Stimulated activated CD8-positive, alpha-beta memory T cell treated with anti-CD3 and anti-CD28 coated beads, Interleukin-12 subunit alpha, Interleukin-12 subunit beta, amount 100 ng/mL, for 4 hours (primary cell): ENCODE measurements at regions not wholly inside any gene's neighbourhood (a gene's known extent, or its start where the extent isn't known, plus 50 kb on each side); places are given as distances from the start of the nearest gene placed in this dataset.
"Not testable (repeated sequence)": the region's sequence is repeated elsewhere in the genome, so short reads cannot be mapped to it uniquely, and the experiment has no call there.

Source experiments
- DNase-seq: peaks from one replicate; pipeline ENCODE4 v3.0.0-alpha.2; 2020; ENCODE audit warnings: low read depth

- no peak for DNase-seq
Measured at GRCh38 chr3:102909904-102910303, 475.1 kb downstream of the ZPLD1 start.

GRCh38 chr3:102916532-102916931 is 481.7 kb downstream of the ZPLD1 start:
- DNase-seq = no peak

GRCh38 chr3:102926618-102927017 is 491.8 kb downstream of the ZPLD1 start:
- no peak for DNase-seq

GRCh38 chr3:102933377-102933776 is 498.6 kb downstream of the ZPLD1 start:
- DNase-seq = no peak

- DNase-seq = no peak
Measured at GRCh38 chr3:102936511-102937045, 501.8 kb downstream of the ZPLD1 start.

DNA sequence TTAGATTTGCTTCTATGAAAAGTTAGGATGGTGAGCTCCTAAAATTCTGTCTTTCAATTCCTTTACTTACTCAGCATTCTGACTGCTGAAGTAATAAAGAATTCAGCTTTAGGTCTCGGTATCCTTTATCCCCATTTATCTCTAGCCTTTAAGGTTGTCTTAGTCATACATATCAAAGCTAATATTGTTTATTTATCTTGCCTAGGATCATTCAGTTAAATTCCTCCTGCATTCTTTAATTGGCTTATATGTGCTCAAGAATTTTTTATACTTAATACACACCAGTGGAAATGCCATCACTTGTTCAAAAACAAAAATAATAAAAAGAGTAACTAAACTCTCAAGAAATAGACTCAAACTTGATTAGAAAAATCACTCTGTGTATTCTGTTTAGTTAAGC is 507.0 kb downstream of the ZPLD1 start:
- DNase-seq = no peak

GRCh38 chr3:102946445-102946844 is 511.6 kb downstream of the ZPLD1 start:
- DNase-seq = not testable (repeated sequence)

GRCh38 chr3:102972350-102972749 is 537.5 kb downstream of the ZPLD1 start:
- DNase-seq = no peak

DNA sequence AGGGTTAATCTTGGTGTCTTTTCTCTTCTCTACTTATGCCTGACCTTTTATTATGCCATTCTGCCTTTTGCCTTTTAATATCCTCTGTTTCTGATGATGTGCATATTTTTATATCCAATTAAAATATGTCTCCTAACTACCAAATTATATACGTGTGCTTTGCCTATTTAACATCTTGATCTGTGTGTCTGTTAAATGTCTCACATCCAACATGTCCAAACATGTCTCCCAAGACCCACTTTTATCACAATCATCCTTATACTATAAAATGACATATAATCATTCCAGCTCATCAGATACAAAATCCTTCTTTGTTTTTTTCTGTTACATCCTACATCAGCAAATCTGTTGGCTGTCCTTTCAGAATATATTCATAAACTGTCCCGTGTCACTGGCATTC is 539.5 kb downstream of the ZPLD1 start:
- DNase-seq = no peak

DNA sequence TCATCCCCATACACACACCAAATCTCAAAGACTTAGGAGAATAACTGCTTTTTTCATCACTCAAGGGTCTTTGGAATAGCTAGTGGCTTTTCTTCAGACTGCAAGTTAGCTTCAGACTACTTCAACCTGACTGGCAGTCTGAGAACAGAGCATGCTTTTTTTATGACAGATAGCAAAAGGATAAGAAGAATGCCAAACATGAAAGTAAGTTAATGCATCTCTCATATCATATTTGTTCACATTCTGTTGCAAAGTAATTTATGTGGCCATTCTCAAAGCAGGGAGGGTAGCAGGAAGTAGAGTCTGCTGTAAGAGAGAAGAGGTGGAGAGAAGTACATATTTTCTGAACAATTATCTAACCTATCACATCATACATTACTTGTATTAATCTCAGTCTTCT is 544.4 kb downstream of the ZPLD1 start:
- no peak for DNase-seq

DNA sequence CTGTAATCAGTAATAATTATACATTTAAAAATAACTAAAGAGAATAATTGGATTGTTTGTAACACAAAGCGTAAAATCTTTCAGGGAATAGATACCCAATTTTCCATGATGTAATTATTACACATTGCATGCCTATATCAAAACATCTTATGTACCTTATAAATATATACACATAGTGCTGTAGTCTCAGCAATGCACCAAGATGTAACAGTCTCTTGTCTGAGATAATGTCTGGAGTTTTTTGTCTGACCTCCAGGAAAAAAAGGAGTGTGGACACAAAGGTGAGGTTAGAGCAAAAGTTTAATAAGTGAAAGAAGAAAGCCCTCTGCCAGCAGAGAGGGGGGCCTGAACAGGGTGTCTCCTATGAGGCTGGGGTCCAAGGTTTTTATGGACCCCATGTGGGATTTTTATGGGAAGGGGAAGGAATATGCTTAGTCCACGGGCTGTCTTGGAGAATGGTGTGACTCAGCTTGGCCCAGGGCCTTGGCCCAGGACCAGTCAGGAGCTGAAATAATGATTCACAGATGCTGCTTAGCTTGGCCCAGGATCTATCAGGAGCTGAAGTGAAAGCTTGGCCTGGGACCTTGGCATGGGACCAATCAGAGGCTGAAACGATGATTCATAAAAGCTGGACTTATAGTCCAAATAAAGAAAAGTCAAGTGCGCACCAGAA is 545.0 kb downstream of the ZPLD1 start:
- DNase-seq = no peak

DNA sequence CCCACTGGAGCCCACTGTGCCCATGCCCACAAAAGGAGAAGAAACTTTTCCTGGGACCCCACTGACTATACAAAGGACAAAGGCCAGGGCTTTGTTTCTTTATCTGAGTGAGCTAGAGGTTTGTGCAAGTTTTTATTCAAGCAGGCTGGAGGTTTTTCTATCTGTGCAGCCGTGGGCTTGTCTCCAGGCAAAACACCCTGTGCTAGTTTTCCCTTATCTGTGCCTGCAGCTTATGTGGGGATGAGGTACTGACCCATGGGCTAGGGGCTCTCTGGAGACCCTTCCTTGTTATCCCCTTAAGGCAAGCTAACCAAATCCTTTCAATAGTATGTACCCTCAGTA is 545.5 kb downstream of the ZPLD1 start:
- DNase-seq = no peak

- DNase-seq = no peak
Measured at GRCh38 chr3:103002425-103003176, 567.8 kb downstream of the ZPLD1 start.

- no peak for DNase-seq
Measured at GRCh38 chr3:103006526-103007183, 571.8 kb downstream of the ZPLD1 start.

- no peak for DNase-seq
Measured at GRCh38 chr3:103009609-103010008, 574.8 kb downstream of the ZPLD1 start.

DNA sequence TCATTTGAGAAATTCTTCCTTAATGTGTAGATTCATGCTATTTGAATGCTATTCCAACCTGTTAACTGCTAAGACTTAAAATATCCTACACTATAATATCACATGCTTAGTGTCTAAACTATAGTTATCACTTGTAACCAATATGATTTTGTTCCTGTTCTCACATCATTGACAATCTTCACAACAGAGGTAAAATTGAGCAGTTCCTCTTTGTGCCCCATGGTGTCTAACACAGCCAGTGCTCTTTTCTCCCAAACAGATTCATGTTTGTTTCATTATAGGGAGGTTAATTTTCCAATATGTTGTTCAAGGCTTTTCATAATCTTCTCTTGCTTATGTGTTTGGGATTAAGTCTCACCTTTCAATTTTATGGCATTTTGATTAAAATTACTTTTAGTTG is 591.1 kb downstream of the ZPLD1 start:
- DNase-seq = no peak

GRCh38 chr3:103033841-103034240 is 599.0 kb downstream of the ZPLD1 start:
- no peak for DNase-seq

DNA sequence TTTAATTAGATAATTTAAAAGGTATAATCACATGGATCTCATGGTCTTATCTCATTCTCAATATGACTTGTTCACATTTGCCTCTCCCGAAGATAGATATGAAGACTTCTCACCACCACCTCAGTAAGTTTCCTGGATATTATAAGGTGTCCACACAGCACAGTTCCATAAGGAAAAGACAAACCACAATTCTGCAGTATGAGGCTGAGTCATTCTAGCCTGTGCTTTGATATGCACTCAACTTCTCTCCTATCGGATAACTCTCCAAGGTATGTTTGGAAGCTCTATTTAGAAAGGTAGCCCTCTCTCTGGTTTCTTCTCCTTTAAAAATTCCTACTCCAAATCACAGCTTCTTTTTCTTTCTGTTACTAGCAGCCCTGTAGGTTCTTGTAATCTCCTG is 612.8 kb downstream of the ZPLD1 start:
- no peak for DNase-seq

- DNase-seq = no peak
Measured at GRCh38 chr3:103048068-103048722, 613.4 kb downstream of the ZPLD1 start.

DNA sequence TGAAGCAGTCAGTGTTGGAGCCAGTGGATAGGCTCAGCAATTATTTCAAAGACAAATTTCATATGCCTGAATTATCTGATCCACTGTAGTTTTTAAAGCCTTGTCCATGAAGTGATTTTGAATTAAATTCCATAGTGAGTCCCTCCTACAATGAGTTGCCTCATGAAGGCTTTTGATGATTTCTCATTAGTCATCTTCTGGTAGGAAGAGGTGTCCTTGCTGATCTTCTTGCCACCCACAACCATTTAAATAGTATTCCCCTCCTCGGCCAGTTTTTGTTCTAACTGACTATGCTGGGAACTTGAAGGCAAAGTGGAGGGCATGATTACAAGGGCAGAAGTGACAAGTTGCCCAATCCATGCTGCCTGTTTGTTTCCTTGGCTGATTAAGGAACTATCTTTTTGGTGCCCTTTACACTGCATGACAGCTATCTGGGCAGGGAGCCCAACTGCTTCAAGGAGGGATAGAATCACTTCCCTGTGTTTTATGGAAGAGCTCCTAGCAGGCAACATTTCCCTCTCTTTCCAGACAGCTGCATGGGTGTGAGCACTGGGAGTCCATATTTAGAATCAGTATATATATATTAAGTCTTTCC is 617.5 kb downstream of the ZPLD1 start:
- no peak for DNase-seq

DNA sequence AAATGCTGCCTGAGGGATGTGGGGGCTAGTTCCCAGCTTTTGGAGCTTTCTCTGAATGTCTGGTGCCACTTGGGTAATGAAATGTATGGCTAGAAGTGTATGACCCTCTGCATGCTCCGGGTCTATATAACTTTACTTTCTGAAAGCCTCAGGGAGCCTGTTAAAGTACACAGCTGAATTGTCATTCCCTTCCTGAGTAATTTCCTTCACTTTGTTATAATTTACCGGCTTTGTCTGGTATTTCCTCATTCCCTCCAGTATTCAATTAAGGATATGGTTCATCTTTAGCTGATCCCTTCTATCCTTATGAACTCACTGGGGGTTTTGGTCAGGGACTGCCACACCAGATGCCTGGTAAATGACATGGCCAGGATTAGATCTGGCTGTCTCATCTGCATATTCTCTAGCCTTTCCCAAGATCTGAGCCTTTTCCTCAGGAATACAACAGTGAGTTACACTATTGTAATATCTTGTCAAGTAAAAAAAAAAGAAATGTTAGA is 620.3 kb downstream of the ZPLD1 start:
- no peak for DNase-seq

- no peak for DNase-seq
Measured at GRCh38 chr3:103056542-103056941, 621.7 kb downstream of the ZPLD1 start.
